Activated CD4-positive, CD25-positive, alpha-beta regulatory T cell treated with anti-CD3 and anti-CD28 coated beads, Interleukin-2, amount 50 U/mL, for 72 hours (primary cell): ENCODE measurements at regions not wholly inside any gene's neighbourhood (a gene's known extent, or its start where the extent isn't known, plus 50 kb on each side); places are given as distances from the start of the nearest gene placed in this dataset.

Experiments used
- DNase-seq: peaks from one replicate; pipeline ENCODE4 v3.0.0; 2021

DNA sequence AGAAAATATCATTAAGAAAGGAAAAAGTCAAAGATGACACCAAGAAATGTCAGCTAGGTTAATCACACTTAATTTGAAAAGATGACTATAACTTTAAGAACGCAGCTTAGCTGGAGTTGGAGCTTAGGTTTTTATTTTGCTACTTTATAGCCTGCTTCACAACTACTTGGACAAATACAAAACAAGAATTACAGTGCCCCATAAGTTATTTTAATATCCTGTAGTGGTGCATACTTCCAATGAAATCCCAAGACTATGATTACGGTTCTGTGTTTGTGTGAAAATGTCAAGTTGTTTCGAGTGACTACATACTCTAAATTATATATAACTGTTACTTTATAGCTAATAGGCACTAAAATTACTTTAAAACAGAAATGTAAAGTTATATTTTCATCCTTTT is 244.6 kb upstream of the MGMT start:
- DNase-seq: no peak

GRCh38 chr10:129223363-129223762 is 243.7 kb upstream of the MGMT start:
- DNase-seq: no peak

GRCh38 chr10:129224065-129224464 is 243.0 kb upstream of the MGMT start:
- no peak for DNase-seq

DNA sequence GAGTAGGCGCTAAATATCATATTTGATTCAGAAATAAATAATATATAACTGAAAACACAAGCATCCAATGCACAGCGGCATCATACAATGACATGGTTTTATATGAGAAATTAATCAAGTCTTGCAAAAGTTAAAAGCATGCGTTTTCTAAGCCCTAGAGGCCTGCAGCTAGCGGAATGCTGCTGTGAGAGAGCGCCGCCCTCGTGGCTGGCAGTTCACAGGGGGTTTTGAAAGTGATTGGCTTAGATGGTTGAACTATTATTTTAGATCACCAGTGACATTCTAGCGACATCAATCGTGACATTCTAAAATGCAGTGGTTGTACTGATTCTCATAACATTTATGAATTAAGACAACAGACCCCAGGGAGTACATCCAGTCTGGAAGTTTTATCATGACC is 235.2 kb upstream of the MGMT start:
- no peak for DNase-seq

DNA sequence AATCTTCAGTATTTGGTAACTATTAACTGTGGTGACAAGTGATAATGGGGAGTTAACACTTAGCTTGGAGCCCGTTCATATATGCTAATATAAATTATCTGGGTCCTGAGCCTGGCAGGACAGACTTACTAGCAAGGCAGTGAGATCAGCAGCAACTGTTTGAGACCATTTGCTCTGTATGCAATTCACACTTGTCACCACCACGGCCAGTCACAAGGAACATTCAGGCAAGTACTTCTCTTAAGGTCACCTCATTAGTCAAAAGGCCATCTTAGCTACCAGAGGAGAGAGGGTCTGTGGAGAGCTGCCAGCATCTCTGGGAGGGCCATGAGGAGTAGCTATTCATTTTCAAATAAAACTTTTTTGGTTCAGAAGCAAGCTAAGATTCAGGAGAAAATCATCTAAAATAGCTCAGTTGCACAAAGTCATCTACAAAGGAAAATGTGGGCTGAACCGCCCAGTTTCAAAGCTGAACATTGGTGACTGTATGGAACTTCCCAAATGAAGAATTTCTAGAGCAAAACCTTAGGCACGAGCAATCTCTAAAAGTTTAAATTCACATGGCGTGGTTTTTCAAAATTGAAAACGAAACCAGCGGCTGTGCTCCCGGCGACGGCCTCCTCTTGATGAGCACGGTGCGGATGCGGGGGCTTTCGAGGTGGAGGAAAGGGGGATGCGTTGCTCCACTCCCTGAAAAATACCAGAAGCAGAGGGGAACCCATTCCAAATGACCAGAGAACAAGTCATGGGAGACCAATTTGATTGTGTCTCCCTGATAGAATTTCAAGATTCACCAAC is 233.5 kb upstream of the MGMT start:
- DNase-seq: no peak

DNA sequence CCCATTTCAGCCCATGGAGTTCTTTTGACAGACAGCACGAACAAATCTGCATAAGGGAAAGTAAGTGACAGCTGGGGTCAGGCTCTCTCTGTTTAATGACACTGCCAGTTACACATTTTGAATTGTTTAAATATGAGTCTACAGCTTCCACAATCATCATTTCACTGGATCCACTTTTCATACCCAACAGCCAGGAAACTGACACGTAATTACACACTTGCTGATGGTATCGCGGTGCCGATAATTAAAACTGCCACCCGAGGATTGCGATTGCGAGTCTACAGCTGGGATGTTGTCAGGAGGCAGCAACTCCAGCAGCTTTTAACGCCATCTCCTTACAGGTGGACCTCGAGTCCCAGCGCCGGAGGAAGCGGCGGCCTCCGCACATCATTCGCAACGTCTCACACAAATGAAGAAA is 230.8 kb upstream of the MGMT start:
- DNase-seq: no peak

DNA sequence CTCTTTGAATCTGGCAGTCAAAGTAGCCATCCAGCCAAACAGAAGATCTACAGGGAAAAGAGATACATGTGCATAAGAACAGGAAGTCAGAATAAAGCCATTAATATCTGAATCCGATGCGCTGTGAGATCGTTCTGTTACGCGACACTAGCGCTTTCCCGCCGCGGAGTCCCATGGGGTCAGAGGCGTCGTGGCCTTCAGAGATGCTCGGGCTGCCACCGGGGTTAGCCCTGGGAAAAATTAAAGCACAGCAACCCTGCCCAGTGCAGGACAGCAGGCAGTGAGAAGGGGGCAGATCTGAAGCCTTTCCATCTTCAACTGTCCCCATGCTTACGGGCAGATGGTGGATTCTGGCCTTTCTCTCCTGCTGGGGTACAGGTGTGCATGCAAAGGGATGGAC is 225.6 kb upstream of the MGMT start:
- no peak for DNase-seq

DNA sequence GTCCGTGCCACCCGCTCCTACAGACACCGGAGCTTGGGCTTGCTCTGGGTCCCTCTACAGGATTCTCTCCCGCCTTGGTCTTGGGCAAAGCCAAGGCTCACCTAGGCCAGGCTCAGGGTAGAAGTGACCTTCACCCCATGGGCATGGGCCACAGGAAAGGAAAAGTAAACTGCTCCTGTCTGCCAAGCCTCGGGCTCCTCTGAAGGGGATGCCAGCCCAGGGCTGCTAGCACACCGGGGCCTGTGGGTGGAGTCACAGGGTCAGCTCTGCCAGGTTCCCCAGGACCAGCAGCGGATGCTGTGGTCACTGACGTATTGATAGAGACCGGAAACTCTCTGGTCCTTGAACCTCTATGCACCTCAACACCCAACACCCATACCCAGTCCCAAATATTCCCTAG is 222.7 kb upstream of the MGMT start:
- DNase-seq: no peak

DNA sequence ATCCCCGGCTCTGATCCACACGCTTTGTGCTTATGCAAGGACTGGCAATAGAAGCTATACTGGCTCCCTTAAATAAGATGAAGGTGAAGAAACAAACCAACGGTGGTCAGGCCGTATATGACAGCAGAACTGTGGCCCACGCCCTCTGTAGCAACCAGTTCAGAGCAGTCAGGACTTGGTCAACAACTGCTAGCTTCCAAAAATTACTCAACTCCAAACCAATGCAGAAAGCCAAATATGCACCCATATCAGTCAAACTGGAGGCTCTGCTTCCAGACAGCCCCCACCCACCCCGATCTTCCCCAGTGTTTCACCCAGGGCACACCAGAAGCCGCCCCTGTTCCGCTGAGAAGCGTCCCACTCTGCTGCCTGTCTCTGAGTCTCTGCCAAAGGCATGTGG is 222.3 kb upstream of the MGMT start:
- no peak for DNase-seq

DNA sequence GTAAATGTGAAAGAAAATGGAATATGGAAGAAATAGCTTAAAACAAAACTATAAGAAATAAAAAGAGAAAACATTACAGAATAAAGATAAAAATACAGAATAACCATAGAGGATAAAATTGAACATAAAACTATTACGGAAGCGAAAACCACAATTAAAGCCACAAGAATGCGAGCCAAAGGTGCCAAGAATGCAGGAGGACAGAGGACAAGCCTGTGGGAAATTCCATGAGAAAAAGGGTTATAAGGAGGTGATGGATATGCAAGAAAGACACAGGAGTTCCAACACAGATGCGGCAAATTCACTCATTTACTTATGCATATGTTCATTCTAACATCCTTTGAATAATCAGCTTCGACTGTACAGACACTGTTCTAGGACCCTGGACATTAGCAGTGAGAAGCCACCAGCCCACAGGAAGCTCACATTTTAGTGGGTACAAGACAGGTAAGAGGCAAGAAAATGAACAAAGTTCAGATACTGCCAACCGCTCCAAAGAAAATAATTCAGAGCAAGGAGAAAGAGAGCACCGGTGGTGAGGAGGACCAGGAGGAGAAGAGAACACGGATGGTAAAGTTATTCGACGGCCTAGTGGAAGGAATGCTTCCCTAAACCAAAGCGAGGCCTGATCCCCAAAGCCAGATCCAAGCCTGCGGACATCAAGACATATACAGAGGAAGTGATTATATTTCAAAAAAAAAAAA is 213.7 kb upstream of the MGMT start:
- DNase-seq: no peak

DNA sequence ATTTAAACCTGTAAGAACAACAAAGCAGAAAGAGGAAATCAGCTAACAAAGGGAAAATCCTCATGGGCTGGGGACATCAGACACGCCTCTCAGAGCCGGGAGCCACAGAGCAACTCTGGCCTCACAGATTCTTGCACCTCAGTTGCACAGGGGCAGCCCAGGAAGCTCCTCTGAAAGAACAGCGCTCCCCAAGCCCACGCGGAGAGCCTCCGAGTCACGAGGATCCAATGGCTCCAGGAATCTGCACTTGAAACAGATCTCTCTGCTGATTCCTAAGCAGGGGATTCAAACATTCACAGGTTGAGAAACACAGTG is 213.2 kb upstream of the MGMT start:
- no peak for DNase-seq

DNA sequence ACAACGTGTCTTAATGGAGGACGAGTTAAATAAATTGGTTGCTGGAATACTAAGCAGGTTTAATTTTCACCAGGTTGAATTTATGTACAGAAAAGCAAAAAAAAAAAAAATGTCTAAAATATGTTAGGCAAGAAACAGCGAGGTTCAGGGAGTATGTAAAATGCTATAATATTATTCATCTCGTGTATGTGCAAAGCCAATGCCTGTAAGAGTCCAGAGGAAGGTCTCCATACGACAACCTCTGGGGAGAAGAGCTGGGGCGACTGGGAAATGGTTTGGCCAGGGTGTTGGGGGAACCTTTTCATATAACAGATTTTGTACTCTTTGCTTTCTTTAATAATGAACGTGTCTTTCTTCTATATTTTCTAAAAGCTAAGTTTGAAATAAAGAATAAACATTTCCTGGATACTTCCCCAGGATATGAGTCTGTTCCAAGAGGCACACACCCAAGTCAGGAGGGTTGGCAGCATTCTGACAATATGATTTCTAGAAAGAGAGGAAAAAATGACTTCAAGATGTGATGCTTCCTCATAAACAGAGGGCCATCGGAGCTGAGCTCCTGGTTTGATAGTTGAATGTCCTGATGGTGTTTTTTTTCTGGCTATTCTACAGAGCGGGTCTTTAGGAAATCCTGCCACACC is 208.6 kb upstream of the MGMT start:
- DNase-seq: no peak

GRCh38 chr10:129259128-129259815 is 207.8 kb upstream of the MGMT start:
- no peak for DNase-seq

DNA sequence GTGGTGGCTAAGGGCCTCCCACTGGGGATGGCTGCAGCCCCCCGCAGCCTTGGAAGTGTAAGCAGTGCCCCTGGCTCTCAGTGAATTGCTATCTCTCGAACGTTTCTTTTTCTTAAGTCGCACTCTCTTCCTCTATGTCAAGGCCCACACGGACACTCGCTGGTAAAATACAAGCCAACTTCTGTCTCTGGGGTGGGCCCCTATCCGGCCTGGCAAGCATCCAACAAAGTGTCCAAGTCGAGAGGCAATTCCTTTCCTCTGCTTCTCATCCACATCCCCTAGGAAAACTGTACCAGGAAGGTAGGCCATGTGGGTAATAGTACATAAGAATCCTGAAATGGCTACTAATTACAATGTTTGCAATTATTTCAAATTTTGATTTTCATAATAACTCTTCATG is 194.9 kb upstream of the MGMT start:
- no peak for DNase-seq

DNA sequence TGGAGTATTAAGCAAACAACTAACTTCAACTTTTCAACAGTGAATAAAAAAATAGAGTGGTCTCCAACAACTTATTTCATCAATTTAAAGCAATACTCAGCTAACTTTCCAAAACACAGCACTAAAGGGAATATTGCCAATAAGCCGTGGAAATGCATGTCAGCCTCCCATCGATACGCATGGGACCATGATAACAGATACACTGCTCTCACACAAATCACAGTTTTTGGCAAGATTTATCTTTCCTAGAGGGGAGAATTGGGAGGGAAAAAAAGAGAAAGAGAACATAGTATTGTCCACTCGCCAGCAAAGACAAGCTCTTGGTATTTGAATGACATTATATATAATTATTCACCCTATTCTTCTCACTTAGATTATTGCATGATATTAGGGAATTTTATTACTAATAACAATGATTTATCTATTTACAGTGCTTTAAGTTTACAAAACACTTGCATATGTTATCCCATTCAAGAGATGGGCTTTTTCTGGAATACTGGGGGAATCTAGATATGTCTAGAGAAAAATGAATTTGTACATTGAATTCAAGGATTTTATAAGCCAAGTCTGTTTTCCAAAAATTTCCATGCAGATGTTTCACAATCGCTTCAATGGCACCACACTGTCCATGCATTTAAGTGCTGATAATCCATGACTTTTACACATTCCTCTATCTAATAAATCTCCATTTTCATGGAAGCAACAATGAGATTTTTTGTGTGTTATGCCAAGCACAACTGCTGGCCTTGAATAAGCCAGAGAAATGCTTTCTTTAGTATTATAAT is 194.0 kb upstream of the MGMT start:
- no peak for DNase-seq

GRCh38 chr10:129273860-129274259 is 193.2 kb upstream of the MGMT start:
- no peak for DNase-seq

- DNase-seq: no peak
Observed at GRCh38 chr10:129274748-129275474, 192.1 kb upstream of the MGMT start.

- DNase-seq: no peak
Observed at GRCh38 chr10:129275886-129276285, 191.2 kb upstream of the MGMT start.

DNA sequence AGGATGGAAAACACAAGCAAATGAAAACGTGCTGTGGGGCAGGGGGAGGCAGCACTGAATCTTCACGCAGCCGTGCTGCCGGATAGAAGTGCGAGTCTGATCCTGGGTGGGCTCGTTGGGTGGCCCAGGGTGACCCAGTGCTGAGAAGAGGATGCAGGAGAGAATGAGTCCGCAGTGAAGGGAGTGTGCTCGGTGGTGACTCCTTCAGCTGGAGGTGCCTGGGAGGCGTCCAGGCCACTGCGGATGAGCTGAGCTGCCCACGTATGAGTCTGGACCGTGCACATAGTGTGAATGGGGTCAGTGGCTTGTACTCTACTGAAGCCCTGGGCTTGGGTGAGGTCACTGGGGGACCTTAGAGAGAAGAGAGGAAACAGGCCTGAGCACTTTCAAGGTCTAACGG is 190.0 kb upstream of the MGMT start:
- no peak for DNase-seq

DNA sequence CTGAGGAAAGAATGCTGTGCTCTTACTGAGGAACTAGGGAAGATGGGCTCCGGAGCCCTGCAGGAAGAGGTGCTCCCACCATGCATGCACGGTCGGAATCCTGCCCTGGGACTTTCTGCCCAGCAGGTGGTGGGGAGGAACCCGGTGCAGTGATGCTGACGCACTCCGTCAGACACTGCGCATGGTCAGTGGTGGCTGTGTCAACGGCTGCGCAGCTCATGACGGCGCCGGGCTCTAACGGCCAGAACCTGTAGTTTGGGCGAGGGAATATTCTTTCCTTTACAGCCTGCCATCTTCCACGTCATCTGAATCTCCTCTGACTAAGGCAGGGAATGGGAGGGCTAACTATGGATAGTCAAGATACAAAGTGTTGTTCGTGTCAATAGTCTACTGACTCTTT is 189.2 kb upstream of the MGMT start:
- no peak for DNase-seq

- no peak for DNase-seq
Observed at GRCh38 chr10:129278686-129279085, 188.4 kb upstream of the MGMT start.

DNA sequence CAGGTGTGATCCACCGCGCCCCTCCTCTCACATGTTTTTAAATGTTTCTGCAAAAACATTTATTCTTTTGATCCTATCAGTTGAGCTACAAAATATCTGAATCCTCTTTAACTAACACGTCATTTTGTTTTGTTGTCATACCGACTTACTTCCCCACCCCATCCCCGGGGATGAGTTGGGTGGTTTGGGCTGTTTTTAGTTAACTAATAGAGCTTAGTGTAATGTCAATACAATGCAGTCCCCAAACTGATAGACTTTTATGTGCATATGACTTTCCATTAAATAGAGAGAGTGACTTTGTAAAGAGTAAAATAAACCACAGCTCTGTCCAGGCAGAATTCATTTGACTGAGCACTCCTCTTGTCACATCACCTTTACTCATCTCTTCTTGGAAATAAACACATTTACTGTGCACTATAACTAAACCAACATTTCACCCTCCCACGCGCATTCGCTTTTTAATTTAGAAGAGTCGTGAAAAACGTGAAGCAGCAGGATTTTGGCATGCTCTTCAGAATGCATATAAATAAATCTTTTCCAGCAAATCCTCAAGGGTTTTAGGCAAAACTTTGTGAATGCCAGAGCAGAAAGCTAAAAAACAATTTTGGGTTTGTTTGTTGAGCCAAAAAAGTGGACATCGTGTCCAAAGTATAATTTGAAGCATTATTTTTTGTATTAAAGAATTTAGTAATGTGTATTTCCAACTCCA is 187.4 kb upstream of the MGMT start:
- no peak for DNase-seq
